ENCODE measurements at regions not wholly inside any gene's neighbourhood (a gene's known extent, or its start where the extent isn't known, plus 50 kb on each side); places are given as distances from the start of the nearest gene placed in this dataset.

GRCh38 chr4:34046580-34046979, 2197.7 kb downstream of the ARAP2 start:
- CTCF ChIA-PET: no interaction called here
- DNase-seq (ENCODE audit: low read depth, low spot score): no peak
- intact Hi-C loops (cut with micrococcal nuclease; ENCODE audit: unreplicated experiment): no loop called here

GRCh38 chr4:34047363-34047762, 2197.0 kb downstream of the ARAP2 start:
- Histone ChIP-seq H3K4me3 (ENCODE audit: low read depth in 2 of 2, low read length in 2 of 2) (no peak overlapping the region), H3K36me3 (ENCODE audit: control insufficient read depth, insufficient read depth, low read length) (no peaks in the 10 kb centered on the region), H3K27me3 (ENCODE audit: control insufficient read depth, insufficient read depth, low read length) (no peaks in the 10 kb centered on the region), H3K4me1 (ENCODE audit: control insufficient read depth, insufficient read depth, low read length) (no peaks in the 10 kb centered on the region), H3K27ac (ENCODE audit: low read length) (no peak overlapping the region), H3K9me3 (ENCODE audit: control insufficient read depth, insufficient read depth, low read depth, low read length) (no peaks in the 10 kb centered on the region)
- ATAC-seq (no peak), DNase-seq (ENCODE audit: low read depth, low spot score) (no peak)
- intact Hi-C loops (cut with micrococcal nuclease; ENCODE audit: unreplicated experiment) (no loop called here), in situ Hi-C loops (cut with HindIII; ENCODE audit: low pct_unique_long_range_greater_than_20kb, low sequenced_read_pairs) (no loop called here)
- POLR2A ChIA-PET: no interaction called here
- TF ChIP-seq CTCF (IDR thresholded peaks at IDR 0.05) (no peak), TCF7L2 (IDR thresholded peaks at IDR 0.05; ENCODE audit: low read depth, low read length) (no peak), POLR2AphosphoS5 (IDR thresholded peaks at IDR 0.05; ENCODE audit: low read depth, low read length) (no peak), REST (IDR thresholded peaks at IDR 0.05; ENCODE audit: insufficient read depth in 1 of 2, low read depth in 2 of 2, low read length in 1 of 2) (no peak), SIN3A (IDR thresholded peaks at IDR 0.05; ENCODE audit: borderline replicate concordance, insufficient read depth, low read depth, low read length) (no peak)
- CTCF ChIA-PET: no interaction called here
- no TSS peak for BruUV-seq (replicated peaks)

More at GRCh38 chr4:34046580-34046979, 2197.7 kb downstream of the ARAP2 start:
- Histone ChIP-seq H3K4me1 (ENCODE audit: control insufficient read depth, insufficient read depth, low read length) (no peaks in the 10 kb centered on the region), H3K27ac (ENCODE audit: low read length) (no peak overlapping the region), H3K9me3 (ENCODE audit: control insufficient read depth, insufficient read depth, low read depth, low read length) (no peaks in the 10 kb centered on the region), H3K27me3 (ENCODE audit: control insufficient read depth, insufficient read depth, low read length) (no peaks in the 10 kb centered on the region), H3K4me3 (ENCODE audit: low read depth in 2 of 2, low read length in 2 of 2) (no peak overlapping the region), H3K36me3 (ENCODE audit: control insufficient read depth, insufficient read depth, low read length) (no peaks in the 10 kb centered on the region)
- no TSS peak for BruUV-seq (replicated peaks)
- no peak for ATAC-seq
- in situ Hi-C loops (cut with HindIII; ENCODE audit: low pct_unique_long_range_greater_than_20kb, low sequenced_read_pairs): no loop called here
- TF ChIP-seq CTCF (IDR thresholded peaks at IDR 0.05) (no peak), REST (IDR thresholded peaks at IDR 0.05; ENCODE audit: insufficient read depth in 1 of 2, low read depth in 2 of 2, low read length in 1 of 2) (no peak), TCF7L2 (IDR thresholded peaks at IDR 0.05; ENCODE audit: low read depth, low read length) (no peak), POLR2AphosphoS5 (IDR thresholded peaks at IDR 0.05; ENCODE audit: low read depth, low read length) (no peak), SIN3A (IDR thresholded peaks at IDR 0.05; ENCODE audit: borderline replicate concordance, insufficient read depth, low read depth, low read length) (no peak)
- POLR2A ChIA-PET: no interaction called here

Measured in Panc1 (cell line).